Right renal pelvis (tissue), 4 donors: ENCODE measurements at regions not wholly inside any gene's neighbourhood (a gene's known extent, or its start where the extent isn't known, plus 50 kb on each side); places are given as distances from the start of the nearest gene placed in this dataset.
"Not testable (repeated sequence)": the region's sequence is repeated elsewhere in the genome, so short reads cannot be mapped to it uniquely, and the experiment has no call there.

Source experiments
- DNase-seq, 4 donors: peaks; one replicate each; pipeline ENCODE4 v3.0.0-alpha.2; 2013; ENCODE audit warnings: low read depth in 4 of 4, low spot score in 3 of 4, missing footprints in 1 of 4

DNA sequence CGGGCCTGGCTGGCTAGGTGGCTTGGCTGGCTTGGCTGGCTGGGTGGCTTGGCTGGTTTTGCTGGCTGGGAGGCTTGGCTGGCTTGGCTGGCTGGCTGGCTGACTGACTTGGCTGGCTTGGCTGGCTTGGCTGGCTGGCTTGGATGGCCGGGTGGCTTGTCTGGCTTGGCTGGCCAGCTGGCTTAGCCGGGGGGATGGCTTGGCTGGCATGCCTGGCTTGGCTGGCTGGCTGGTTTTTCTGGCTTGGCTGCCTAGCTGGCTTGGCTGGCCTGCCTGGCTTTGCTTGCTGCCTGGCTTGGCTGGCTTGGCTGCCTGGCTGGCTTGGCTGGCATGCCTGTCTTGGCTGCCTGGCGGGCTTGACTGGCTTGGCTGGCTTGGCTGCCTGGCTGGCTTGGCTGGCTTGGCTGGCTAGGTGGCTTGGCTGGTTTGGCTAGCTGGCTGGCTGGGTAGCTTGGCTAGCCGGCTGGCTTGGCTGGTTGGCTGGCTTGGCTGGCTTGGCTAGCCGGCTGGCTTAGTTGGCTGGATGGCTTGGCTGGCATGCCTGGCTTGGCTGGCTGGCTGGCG, 2829.6 kb downstream of the RPIA start:
- DNase-seq: not testable (repeated sequence)

DNA sequence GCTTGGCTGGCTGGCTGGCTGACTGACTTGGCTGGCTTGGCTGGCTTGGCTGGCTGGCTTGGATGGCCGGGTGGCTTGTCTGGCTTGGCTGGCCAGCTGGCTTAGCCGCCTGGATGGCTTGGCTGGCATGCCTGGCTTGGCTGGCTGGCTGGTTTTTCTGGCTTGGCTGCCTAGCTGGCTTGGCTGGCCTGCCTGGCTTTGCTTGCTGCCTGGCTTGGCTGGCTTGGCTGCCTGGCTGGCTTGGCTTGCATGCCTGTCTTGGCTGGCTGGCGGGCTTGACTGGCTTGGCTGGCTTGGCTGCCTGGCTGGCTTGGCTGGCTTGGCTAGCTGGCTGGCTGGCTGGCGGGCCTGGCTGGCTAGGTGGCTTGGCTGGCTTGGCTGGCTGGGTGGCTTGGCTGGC, 2830.5 kb downstream of the RPIA start:
- not testable (repeated sequence) for DNase-seq

DNA sequence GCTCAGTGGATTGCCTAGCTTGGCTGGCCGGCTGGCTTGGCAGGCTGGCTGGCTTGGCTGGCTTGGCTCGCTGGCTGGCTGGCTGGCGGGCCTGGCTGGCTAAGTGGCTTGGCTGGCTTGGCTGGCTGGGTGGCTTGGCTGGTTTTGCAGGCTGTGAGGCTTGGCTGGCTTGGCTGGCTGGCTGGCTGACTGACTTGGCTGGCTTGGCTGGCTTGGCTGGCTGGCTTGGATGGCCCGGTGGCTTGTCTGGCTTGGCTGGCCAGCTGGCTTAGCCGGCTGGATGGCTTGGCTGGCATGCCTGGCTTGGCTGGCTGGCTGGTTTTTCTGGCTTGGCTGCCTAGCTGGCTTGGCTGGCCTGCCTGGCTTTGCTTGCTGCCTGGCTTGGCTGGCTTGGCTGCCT, 2831.4 kb downstream of the RPIA start:
- not testable (repeated sequence) for DNase-seq

DNA sequence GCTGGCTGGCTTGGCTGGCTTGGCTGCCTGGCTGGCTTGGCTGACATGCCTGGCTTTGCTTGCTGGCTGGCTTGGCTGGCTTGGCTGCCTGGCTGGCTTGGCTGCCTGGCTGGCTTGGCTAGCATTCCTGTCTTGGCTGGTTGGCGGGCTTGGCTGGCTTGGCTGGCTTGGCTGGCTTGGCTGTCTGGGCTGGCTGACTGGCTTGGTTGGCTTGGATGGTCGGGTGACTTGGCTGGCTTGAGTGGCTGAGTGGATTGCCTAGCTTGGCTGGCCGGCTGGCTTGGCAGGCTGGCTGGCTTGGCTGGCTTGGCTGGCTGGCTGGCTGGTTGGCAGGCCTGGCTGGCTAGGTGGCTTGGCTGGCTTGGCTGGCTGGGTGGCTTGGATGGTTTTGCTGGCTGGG, 2832.3 kb downstream of the RPIA start:
- DNase-seq: not testable (repeated sequence)

DNA sequence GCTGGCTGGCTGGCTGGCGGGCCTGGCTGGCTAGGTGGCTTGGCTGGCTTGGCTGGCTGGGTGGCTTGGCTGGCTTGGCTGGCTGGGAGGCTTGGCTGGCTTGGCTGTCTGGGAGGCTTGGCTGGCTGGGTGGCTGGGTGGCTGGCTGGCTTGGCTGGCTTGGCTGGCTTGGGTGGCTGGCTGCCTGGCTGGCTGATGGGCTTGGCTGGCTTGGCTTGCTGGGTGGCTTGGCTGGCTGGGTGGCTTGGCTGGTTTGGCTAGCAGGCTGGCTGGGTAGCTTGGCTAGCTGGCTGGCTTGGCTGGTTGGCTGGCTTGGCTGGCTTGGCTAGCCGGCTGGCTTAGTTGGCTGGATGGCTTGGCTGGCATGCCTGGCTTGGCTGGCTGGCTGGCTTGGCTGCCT, 2834.1 kb downstream of the RPIA start:
- not testable (repeated sequence) for DNase-seq

DNA sequence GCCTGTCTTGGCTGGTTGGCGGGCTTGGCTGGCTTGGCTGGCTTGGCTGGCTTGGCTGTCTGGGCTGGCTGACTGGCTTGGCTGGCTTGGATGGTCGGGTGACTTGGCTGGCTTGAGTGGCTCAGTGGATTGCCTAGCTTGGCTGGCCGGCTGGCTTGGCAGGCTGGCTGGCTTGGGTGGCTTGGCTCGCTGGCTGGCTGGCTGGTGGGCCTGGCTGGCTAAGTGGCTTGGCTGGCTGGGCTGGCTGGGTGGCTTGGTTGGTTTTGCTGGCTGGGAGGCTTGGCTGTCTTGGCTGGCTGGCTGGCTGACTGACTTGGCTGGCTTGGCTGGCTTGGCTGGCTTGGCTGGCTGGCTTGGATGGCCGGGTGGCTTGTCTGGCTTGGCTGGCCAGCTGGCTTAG, 2834.6 kb downstream of the RPIA start:
- DNase-seq: not testable (repeated sequence)

DNA sequence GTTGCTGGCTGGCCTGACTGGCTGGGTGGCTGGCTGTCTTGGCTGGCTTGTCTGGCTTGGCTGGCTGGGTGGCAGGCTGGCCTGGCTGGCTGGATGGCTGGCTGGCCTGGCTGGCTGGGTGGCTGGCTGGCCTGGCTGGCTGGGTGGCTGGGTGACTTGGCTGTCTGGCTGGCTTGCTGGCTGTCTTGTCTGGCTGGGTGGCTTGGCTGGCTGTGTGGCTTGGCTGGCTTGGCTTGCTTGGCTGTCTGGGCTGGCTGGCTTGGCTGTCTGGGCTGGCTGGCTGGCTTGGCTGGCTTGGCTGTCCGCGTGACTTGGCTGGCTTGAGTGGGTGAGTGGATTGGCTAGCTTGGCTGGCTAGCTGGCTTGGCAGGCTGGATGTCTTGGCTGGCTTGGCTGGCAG, 2835.6 kb downstream of the RPIA start:
- not testable (repeated sequence) for DNase-seq

DNA sequence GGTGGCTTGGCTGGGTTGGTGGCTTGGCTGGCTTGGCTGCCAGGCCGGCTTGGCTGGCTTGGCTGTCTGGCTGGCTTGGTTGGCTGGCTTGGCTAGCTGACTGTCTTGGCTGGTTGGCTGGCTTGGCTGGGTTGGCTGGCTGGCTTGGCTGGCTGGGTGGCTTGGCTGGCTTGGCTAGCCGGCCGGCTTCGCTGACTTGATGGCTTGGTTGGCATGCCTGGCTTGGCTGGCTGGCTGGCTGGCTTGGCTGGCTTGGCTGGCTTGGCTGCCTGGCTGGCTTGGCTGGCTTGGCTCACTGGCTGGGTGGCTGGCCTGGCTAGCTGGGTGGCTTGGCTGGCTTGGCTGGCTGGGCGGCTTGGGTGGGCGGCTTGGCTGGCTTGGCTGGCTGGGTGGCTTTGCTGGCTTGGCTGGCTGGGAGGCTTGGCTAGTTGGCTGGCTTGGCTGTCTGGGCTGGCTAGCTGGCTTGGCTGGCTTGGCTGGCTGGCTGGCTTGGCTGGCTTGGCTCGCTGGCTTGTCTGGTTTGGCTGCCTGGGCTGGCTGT, 2836.1 kb downstream of the RPIA start:
- not testable (repeated sequence) for DNase-seq

DNA sequence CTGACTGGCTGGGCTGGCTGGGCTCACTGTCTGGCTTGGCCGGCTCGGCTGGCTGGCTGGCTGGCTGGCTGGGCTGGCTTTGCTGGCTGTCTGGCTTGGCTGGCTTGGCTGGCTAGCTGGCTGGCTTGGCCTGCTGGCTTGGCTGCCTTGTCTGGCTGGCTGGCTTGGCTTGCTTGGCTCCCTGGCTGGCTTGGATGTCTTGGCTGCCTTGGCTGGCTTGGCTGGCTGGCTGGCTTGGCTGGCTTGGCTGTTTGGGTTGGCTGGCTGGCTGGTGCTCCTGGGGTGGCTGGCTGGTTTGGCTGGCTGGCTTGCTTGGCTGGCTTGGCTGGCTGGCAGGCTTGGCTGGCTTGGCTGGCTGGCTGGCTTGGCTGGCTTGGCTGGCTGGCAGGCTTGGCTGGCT, 2836.9 kb downstream of the RPIA start:
- DNase-seq: not testable (repeated sequence)

DNA sequence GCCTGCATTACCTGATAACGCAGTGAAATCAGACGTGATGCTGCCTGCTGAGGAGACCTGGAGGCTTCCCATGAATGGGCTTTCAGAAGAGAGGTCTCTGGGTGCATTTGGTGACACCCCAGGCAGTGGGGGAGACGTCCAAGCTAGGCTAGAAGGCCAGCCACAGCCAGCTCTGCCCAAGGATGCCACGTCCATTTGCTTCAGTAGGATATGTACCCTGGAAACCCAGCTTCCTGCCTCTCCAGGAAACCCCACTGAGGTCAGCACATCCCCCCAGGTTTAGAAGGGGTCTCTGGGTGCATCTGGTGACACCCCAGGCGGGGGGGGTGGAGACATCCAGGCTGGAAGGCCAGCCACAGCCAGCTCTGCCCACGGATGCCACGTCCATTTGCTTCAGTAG, 2844.6 kb downstream of the RPIA start:
- not testable (repeated sequence) for DNase-seq

DNA sequence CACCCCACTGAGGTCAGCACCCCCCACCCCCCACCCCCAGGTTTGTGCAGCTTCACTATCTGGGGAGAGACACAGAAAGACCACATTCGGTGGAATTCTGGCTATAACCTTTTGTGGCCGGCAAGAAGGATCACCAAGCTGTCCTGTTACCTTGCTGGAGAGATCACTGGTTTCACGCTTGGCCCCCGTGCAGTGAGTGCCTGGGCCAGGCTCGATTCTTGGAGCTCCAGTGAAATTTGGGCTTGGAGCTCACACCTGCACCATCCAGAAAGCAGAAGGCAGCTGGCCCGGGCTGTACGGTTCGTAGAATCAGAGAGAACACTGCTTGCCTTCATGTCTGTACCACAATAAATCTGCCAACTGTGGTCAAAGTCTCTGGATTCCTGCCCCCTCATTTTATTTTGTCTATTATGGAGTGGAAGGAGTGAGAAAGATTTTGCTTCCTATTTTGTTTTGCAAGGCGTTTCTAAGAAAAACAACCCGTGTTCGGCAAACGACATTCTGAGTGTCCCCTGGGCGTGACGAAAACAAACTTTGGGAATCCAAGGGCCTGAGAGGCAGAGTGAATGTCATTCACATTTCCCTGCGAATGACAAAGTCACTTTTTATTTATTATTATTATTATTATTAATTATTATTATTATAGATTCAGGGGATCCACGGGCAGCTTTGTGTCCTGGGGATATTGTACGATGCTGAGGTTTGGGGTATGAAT, 2845.2 kb downstream of the RPIA start:
- DNase-seq: not testable (repeated sequence)

DNA sequence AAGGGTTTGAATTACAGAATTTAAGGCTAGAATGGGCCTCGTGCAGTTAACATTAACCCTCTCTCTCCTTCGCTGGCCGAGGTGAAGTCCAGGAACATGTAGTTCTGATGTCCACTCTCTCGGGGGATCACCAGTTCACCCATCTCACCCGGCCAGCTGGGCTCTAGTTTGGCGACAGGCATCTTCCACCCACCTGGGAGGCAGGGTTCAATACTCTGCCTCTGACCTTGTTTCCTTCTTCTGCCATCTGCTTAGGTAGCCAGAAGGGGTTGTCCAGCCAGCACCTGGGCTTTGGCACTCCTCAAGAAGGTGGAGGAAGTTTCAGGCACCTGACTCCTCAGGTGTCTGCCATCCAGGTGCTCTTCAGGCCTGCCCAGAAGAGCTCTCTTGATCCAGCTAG, 2857.8 kb downstream of the RPIA start:
- not testable (repeated sequence) for DNase-seq

DNA sequence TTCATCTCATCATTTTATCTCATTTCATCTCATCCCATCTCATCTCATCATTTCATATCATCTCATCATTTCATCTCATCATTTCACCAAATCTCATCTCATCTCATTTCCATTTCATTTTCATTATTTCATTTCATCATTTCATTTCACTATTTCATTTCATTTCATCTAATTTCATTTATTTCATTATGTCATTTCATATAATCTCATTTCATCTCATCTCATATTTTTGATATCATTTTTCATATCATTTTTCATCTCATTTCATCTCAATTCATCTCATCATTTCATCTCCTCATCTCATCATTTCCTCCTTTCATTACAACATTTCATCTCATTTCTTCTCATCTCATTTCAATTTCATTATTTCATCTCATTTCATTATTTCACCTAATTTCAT, 2866.8 kb downstream of the RPIA start:
- not testable (repeated sequence) for DNase-seq

DNA sequence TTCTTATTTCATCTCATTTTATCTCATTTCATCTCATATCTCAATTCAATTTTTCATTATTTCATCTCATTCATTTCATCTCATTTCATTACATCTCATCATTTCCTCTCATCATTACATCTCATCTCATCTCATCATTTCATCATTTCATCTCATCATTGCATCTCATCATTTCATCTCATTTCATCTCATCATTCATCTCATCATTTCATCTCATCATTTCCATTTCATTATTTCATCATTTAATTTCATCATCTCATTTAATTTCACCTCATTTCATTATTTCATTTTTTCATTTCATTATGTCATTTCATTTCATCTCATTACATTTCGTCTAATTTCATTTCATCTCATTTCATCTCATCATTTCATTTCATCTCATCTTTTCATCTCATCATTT, 2867.8 kb downstream of the RPIA start:
- not testable (repeated sequence) for DNase-seq

DNA sequence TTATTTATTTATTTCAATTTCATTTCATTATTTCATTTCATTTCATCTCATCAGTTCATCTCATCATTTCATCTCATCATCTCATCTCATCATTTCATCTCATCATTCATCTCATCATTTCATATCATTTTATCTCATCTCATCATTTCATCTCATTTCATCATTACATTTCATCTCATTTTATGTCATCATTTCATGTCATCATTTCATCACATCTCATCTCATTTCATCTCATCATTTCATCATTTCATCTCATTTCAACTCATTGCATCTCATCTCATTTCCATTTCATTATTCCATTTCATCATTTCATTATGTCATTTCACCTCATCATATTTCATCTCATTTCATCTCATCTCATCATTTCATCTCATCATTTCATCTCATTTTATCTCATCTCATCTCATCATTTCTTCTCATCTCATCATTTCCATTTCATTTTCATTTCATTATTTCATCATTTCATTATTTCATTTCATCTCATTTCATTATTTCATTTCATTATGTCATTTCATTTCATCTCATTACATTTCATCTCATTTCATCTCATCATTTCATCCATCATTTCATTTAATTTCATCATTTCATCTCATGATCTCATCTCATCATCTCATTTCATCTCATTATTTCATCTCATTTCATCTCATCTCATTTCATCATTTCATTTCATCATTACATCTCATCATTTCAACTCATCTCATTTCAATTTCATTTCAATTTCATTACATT, 2868.6 kb downstream of the RPIA start:
- not testable (repeated sequence) for DNase-seq

DNA sequence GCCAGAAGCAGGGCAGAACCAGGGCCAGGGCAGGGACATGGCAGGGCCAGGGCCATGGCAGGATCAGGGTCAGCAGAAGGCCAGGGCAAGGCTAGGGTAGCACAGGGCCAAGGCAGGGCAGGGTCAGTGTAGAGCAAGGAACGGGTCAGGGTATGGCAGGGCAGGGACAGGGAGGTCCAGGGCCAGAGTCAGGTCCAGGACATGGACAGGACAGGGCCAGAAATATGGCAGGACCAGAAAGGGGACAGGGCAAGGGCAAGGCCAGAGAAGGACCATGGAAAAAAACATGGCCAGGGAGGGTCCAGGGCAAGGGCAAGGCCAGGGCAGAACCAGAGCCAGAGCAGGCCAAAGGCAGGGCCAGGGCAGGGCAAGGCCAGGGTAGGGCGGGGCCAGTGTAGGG, 2870.7 kb downstream of the RPIA start:
- DNase-seq: not testable (repeated sequence)

DNA sequence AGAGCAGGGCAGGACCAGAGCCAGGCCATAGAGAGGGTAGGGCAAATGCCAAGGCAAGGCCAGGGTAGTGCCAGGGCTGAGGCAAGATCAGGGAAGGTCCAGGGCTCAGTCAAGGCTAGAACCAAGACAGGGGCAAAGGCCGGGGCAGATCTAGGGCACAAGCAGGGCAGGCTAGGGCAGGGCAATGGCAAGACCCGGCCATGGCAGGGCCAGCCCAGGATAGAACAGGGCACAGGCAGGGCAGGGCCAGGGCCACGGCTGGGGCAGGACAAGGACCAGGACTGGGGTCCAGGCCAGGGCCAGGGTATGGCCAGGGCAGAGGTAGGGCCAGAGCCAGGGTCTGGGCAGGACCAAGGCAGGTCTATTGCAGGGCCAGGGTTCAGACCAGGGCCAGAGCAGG, 2873.2 kb downstream of the RPIA start:
- DNase-seq: not testable (repeated sequence)

DNA sequence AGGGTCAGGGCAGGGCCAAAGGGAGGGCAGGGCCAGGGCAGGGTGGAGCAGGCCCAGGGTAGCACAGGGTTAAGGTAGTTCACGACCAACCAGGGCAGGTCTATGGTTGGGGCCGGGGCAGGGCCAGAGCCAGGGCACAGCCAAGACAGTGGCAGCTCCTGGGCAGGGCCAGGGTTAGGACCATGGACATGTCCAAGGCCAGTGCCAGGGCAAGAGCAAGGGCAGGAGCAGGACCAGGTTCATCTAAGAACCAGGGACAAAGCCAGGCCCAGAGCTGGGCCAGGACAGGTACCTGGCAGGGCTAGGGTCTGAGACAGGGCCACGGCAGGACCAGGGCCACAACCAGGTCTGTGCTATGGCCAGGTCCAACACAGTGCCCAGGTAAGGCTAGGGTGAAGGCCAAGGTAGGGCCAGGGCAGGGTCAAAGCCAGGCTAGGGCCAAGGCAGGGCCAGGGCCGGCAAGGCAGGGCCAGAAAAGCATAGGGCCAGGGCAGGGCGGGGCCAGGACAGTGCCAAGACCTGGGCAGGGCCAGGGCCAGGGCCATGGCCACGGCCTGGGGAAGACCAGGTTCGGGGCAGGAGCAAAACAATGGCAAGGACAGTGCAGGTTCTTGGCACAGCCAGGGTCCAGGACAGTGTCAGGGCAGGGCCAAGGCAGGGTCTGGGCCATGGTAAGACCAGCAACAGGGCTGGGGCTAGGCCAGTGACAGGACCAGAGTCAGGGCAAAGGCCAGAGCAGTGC, 2874.4 kb downstream of the RPIA start:
- not testable (repeated sequence) for DNase-seq

DNA sequence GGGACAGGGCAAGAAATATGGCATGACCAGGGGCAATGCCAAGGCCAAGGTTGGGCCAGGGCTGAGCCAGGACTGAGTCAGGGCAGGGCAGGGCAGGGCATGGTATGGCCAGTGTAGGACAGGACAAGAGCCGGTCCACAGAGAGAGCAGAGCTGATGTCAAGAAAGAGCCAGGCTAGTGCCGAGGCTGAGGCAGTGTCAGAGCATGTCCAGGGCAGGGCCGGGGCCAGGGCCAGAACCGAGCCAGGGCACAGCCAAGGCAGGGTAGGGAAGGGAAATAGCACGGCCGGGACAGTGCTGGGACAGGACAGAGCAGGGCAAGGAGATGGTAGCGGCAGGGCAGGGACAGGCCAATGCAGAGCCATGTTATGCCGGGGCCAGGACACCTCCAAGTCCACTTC, 2875.1 kb downstream of the RPIA start:
- DNase-seq: not testable (repeated sequence)

DNA sequence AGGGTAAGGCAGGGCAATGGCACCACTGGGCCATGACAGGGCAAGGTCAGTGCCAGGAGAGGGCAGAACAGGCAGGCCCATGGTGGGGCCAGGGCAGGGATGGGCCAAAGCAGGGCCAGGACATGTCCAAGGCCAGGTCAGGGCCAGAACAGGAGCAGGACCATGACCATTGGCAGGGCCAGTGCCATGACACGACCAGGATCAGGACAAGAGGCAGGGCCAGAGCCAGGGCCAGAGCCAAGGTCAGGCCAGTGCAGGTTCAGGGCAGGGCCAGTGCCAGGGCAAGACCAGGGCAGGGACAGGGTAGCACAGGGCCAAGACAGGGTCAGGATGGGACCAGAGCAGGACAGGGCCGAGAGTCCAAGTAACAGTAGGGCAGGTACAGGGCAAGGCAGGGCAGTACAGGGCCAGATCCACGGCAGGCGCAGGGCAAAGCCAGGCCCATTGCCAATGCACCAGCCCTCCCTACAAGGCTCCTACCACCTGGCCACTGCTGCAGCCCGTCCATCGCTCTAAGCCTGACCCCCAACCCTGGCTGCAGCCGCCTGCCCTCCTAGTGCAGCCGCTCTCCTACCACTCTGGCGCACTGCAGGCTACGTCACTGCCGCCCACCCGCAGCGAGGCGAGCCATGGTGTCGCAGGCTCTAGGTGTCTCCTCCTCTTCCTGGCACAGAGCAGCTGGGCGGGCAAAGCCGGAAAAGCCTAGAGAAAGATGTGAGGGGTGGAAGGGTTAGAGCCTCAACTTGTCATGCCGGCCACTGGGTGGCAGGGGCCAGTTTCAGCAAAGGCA, 2876.3 kb downstream of the RPIA start:
- not testable (repeated sequence) for DNase-seq
